Endodermal cell (in vitro differentiated cells): ENCODE measurements at regions not wholly inside any gene's neighbourhood (a gene's known extent, or its start where the extent isn't known, plus 50 kb on each side); places are given as distances from the start of the nearest gene placed in this dataset.

Experiments
- DNase-seq: peaks from one replicate; pipeline ENCODE4 v3.0.0-alpha.2; 2017
- H3K27ac ChIP-seq: 2 replicates; pipeline ENCODE4 v1.5.1; 2013; ENCODE audit warnings: mild to moderate bottlenecking, low read depth, low read length, moderate library complexity
- H3K27me3 ChIP-seq: 2 replicates; pipeline ENCODE4 v1.6.1; 2013; ENCODE audit warnings: mild to moderate bottlenecking, low read length, moderate library complexity; ENCODE audit not compliant: insufficient read depth, control insufficient read depth, poor library complexity, severe bottlenecking
- H3K36me3 ChIP-seq: 2 replicates; pipeline ENCODE4 v1.7.0; 2013; ENCODE audit warnings: mild to moderate bottlenecking, low read length, moderate library complexity; ENCODE audit not compliant: control insufficient read depth, insufficient read depth
- H3K4me1 ChIP-seq: one replicate; pipeline ENCODE4 v1.7.0; 2013; ENCODE audit warnings: low read length; ENCODE audit not compliant: control insufficient read depth, insufficient read depth
- H3K4me3 ChIP-seq: 2 replicates; pipeline ENCODE4 v1.5.1; 2013; ENCODE audit warnings: mild to moderate bottlenecking, low read length, moderate library complexity
- H3K9ac ChIP-seq: 2 replicates; pipeline ENCODE4 v1.6.1; 2013; ENCODE audit warnings: mild to moderate bottlenecking, low read length, moderate library complexity; ENCODE audit not compliant: poor library complexity, severe bottlenecking; ENCODE audit errors: extremely low read depth
- H3K9me3 ChIP-seq: 2 replicates; pipeline ENCODE4 v1.6.1; 2013; ENCODE audit warnings: mild to moderate bottlenecking, low read length, moderate library complexity; ENCODE audit not compliant: control insufficient read depth
- H3K27ac Mint-ChIP-seq: 2 replicates; pipeline ENCODE4 v1.8.0; 2020; ENCODE audit warnings: mixed read lengths
- H3K27me3 Mint-ChIP-seq: 2 replicates; pipeline ENCODE4 v1.8.0; 2021; ENCODE audit warnings: mild to moderate bottlenecking, mixed read lengths; ENCODE audit not compliant: insufficient read depth
- H3K36me3 Mint-ChIP-seq: 2 replicates; pipeline ENCODE4 v1.8.0; 2020; ENCODE audit warnings: low read depth, mixed read lengths
- H3K4me1 Mint-ChIP-seq: 2 replicates; pipeline ENCODE4 v1.8.0; 2020; ENCODE audit warnings: mixed read lengths
- H3K4me3 Mint-ChIP-seq: 2 replicates; pipeline ENCODE4 v1.8.0; 2020; ENCODE audit warnings: mild to moderate bottlenecking, moderate library complexity, mixed read lengths
- H3K9me3 Mint-ChIP-seq: 2 replicates; pipeline ENCODE4 v1.8.0; 2020; ENCODE audit warnings: mild to moderate bottlenecking, mixed read lengths
- WGBS, 2 experiments: methylation state at CpG; one replicate each; pipeline versions ENCODE4 v1.1.5 to v1.1.7; 2013; ENCODE audit warnings: missing lambda C conversion rate in 2 of 2, mixed read lengths in 1 of 2; ENCODE audit not compliant: insufficient coverage in 1 of 2, insufficient read length in 1 of 2; 5-methylcytosine and 5-hydroxymethylcytosine counted together
- TF ChIP-seq, protein P1 (sequence below): fragments of 200-600 bp; sonication (generic); conservative IDR thresholded peaks from 2 replicates; pipeline ENCODE4 v1.5.0; 2021; ENCODE audit warnings: antibody characterized with exemption, mild to moderate bottlenecking

DNA sequence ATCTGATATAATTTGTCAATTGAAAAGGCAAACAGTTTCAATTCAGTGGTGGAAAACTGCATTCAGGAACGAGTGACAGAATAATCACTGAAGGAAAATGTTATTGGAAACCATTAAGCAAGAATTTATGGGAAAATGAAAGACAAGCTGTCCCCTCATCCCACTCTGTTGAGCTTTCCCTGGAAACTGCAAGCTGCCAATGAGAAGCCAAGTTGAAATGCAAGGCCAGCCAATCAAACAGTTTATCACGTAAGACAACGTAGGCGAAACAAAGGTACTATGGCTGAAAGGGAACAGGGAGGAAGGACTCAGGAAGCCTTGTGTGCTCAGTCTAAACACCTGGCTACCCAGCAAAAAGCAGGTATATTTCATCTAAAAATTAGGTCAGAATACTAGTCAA, 187.9 kb upstream of the ATP10A start:
- no peaks in the 10 kb centered on the region for H3K36me3 Mint-ChIP-seq
- WGBS, 2 experiments: 57 to 64% methylated on average over 4 of the region's 4 CpGs
- TF ChIP-seq, protein P1, sequence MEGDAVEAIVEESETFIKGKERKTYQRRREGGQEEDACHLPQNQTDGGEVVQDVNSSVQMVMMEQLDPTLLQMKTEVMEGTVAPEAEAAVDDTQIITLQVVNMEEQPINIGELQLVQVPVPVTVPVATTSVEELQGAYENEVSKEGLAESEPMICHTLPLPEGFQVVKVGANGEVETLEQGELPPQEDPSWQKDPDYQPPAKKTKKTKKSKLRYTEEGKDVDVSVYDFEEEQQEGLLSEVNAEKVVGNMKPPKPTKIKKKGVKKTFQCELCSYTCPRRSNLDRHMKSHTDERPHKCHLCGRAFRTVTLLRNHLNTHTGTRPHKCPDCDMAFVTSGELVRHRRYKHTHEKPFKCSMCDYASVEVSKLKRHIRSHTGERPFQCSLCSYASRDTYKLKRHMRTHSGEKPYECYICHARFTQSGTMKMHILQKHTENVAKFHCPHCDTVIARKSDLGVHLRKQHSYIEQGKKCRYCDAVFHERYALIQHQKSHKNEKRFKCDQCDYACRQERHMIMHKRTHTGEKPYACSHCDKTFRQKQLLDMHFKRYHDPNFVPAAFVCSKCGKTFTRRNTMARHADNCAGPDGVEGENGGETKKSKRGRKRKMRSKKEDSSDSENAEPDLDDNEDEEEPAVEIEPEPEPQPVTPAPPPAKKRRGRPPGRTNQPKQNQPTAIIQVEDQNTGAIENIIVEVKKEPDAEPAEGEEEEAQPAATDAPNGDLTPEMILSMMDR: no peak
- H3K27me3 ChIP-seq: no peaks in the 10 kb centered on the region
- H3K27ac Mint-ChIP-seq: no peak overlapping the region
- no peak overlapping the region for H3K9ac ChIP-seq
- H3K4me1 Mint-ChIP-seq: no peaks in the 10 kb centered on the region
- H3K4me3 ChIP-seq: no peak overlapping the region
- no peaks in the 10 kb centered on the region for H3K9me3 ChIP-seq
- peaks cover 2% of the 10 kb centered on the region for H3K27me3 Mint-ChIP-seq
- no peaks in the 10 kb centered on the region for H3K36me3 ChIP-seq
- H3K4me1 ChIP-seq: no peaks in the 10 kb centered on the region
- no peaks in the 10 kb centered on the region for H3K9me3 Mint-ChIP-seq
- no peak for DNase-seq
- no peak overlapping the region for H3K27ac ChIP-seq
- no peak overlapping the region for H3K4me3 Mint-ChIP-seq

DNA sequence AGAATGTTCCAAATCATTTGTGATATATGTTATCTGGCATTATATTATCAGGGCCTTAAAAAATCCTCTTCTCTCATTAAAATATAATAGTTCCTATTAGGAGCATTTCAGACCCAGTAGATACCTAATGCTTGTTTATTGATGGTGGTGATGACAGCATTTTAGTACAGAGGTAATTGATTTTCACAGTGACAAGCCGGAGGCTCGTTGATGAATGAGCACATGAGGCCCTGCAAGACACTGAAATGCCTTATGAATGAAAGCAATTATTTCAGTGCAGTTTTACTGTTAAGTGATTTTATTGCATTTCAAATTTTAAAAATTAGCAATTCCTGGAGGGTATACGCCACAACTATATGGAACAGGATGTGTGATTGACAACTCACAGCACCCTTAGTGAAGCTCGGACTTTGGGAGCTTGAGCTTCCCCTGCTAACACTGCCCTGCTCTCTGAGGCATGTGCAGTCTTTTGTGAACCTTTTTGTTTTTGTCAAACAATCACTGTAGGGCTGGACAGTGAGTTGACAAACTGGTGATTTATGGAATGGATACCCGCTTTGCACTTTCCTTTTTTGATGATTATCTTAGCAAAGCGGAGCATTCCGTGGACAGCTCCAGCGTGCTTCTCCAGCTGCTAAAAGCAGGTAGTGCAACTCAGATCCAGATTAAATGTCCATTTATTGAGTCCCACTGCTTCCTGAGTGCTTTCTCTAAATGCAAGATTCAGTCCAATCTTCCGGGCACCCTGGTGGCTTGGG, 187.0 kb upstream of the ATP10A start:
- 78 to 92% methylated on average over 9 of the region's 9 CpGs for WGBS, 2 experiments
- H3K4me1 ChIP-seq: no peaks in the 10 kb centered on the region
- H3K9me3 Mint-ChIP-seq: peaks cover 3% of the 10 kb centered on the region
- H3K27ac Mint-ChIP-seq: no peak overlapping the region
- DNase-seq: no peak
- no peak overlapping the region for H3K4me3 ChIP-seq
- peaks cover 2% of the 10 kb centered on the region for H3K27me3 Mint-ChIP-seq
- no peaks in the 10 kb centered on the region for H3K27me3 ChIP-seq
- H3K36me3 Mint-ChIP-seq: no peaks in the 10 kb centered on the region
- TF ChIP-seq, protein P1: no peak
- H3K27ac ChIP-seq: peak overlapping the region; percentile 61
- H3K9ac ChIP-seq: no peak overlapping the region
- H3K4me1 Mint-ChIP-seq: no peaks in the 10 kb centered on the region
- no peaks in the 10 kb centered on the region for H3K9me3 ChIP-seq
- H3K36me3 ChIP-seq: no peaks in the 10 kb centered on the region
- H3K4me3 Mint-ChIP-seq: no peak overlapping the region

DNA sequence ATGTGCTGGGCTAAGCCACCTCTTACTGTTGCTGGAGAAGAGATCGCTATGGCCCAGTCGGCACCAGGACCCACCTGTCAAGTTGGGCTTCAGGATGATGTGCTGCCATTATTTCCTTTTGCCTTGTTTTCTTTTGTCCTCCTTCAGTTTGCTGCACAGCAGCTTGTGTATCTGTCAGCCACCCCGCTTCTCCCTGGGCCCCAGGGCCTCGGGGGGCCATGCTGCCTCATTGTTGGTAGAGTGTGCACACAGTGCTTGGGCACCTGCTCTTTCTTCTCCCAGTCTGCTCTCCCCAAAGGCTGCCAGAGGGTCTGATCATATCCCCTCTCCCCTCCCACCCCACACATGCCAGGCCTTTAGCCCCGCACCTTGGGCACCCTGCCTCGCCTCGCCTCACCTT, 185.5 kb upstream of the ATP10A start:
- DNase-seq: no peak
- H3K9me3 Mint-ChIP-seq: peaks cover 5% of the 10 kb centered on the region
- 90 to 100% methylated on average over 1 to 5 of the region's 7 CpGs for WGBS, 2 experiments
- H3K4me1 Mint-ChIP-seq: no peaks in the 10 kb centered on the region
- H3K27me3 ChIP-seq: no peaks in the 10 kb centered on the region
- H3K36me3 Mint-ChIP-seq: no peaks in the 10 kb centered on the region
- no peaks in the 10 kb centered on the region for H3K4me1 ChIP-seq
- H3K27ac ChIP-seq: no peak overlapping the region
- TF ChIP-seq, protein P1: no peak
- no peaks in the 10 kb centered on the region for H3K27me3 Mint-ChIP-seq
- H3K9me3 ChIP-seq: no peaks in the 10 kb centered on the region
- H3K4me3 Mint-ChIP-seq: no peak overlapping the region
- no peak overlapping the region for H3K9ac ChIP-seq
- no peak overlapping the region for H3K4me3 ChIP-seq
- no peaks in the 10 kb centered on the region for H3K36me3 ChIP-seq
- no peak overlapping the region for H3K27ac Mint-ChIP-seq
